Upper lobe of left lung (tissue), 4 donors: ENCODE measurements at regions not wholly inside any gene's neighbourhood (a gene's known extent, or its start where the extent isn't known, plus 50 kb on each side); places are given as distances from the start of the nearest gene placed in this dataset.
"Not testable (repeated sequence)": the region's sequence is repeated elsewhere in the genome, so short reads cannot be mapped to it uniquely, and the experiment has no call there.

Experiments
- CTCF ChIP-seq, 6 experiments: fragments of 450-650 bp in 4 of 6; fragments of 200-600 bp in 2 of 6; sonication (generic) in 2 of 6; IDR thresholded peaks; one replicate each; pipeline ENCODE4 v1.5.1; 2016 to 2019; ENCODE audit warnings: antibody characterized with exemption in 6 of 6
- POLR2AphosphoS5 ChIP-seq, 2 donors: sonication (generic); formaldehyde crosslinking; IDR thresholded peaks; one replicate each; pipeline ENCODE4 v1.5.1; 2017; ENCODE audit warnings: antibody characterized with exemption in 2 of 2

- not testable (repeated sequence) for TF ChIP-seq POLR2AphosphoS5, CTCF (IDR thresholded peaks at IDR 0.05)
Measured at GRCh38 chr6:57986584-57986983, 669.2 kb downstream of the PRIM2 start.
